ENCODE measurements at regions not wholly inside any gene's neighbourhood (a gene's known extent, or its start where the extent isn't known, plus 50 kb on each side); places are given as distances from the start of the nearest gene placed in this dataset.

DNA sequence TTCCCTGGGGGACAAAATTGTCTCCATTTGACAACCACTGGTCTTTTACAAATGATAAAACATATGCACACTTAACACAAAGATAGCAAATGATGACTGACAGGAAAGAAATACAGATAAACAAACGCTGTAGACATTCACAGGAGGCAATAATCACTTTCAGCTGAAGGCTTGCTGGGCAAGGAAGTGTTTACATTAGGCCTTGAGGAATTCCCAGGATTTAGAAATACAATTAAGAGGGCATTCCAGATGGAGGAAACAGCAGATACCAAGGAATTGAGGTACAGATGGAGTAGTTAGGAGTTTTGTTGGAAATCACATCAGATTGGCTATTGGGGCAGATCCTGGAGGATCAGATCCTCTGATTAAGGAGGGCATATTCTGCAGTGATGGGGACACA is 93.9 kb downstream of the DYRK2 start:
- Histone ChIP-seq H3K9me3 (no peaks in the 10 kb centered on the region), H3K36me3 (no peaks in the 10 kb centered on the region), H3K4me3 (no peak overlapping the region), H3K27ac (no peak overlapping the region), H3K27me3 (no peaks in the 10 kb centered on the region), H3K4me1 (no peaks in the 10 kb centered on the region)
- no peak for DNase-seq (ENCODE audit: extremely low spot score in 2 of 2)
- TF ChIP-seq POLR2AphosphoS5 (IDR thresholded peaks at IDR 0.05; ENCODE audit: insufficient read depth in 1 of 2, low read depth in 1 of 2), result no peak
- TF ChIP-seq POLR2A (IDR thresholded peaks at IDR 0.05), result no peak
- TF ChIP-seq, protein P1, sequence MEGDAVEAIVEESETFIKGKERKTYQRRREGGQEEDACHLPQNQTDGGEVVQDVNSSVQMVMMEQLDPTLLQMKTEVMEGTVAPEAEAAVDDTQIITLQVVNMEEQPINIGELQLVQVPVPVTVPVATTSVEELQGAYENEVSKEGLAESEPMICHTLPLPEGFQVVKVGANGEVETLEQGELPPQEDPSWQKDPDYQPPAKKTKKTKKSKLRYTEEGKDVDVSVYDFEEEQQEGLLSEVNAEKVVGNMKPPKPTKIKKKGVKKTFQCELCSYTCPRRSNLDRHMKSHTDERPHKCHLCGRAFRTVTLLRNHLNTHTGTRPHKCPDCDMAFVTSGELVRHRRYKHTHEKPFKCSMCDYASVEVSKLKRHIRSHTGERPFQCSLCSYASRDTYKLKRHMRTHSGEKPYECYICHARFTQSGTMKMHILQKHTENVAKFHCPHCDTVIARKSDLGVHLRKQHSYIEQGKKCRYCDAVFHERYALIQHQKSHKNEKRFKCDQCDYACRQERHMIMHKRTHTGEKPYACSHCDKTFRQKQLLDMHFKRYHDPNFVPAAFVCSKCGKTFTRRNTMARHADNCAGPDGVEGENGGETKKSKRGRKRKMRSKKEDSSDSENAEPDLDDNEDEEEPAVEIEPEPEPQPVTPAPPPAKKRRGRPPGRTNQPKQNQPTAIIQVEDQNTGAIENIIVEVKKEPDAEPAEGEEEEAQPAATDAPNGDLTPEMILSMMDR (IDR thresholded peaks at IDR 0.05), result no peak
- intact Hi-C loops (cut with DNase I), result no loop called here

DNA sequence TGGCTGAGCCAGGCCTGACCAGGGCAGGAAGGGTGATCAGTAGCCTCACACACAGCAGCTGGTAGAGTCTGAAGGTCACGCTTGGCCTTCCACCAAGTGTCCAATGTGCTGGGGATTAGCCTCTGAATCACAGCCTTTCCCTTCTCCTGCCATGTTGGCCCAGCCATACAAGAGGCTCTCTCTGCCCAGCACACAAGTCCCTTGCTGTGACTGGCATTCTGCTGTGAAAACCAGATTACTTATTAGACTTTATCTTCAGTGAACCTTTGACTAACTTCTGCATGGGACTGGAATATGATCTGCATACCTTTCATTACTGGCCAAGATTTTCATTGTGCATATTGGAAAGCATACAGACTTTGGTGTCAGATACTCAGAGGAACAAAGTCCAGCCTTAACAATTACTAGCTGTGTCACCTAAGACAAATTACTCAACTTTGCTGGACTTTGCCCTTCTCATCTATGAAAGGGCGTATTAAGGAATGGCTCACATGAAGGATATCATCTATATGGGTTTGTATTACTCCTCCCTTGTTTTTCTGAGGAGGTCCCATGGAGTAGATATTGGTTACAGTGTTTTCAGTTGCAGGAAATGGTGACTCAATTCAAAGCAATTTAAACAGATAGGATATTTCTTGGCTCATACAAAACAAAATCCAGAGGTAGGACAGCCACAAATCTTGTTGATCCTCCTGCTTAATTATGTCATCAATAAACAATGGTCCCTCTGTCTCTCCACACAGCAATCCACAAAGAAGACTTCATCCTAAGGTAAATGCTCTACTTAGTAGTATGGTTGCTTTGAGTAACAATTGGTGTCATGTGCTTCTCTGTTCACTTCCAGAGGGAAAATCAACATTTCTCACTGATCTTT is 99.6 kb downstream of the DYRK2 start:
- Histone ChIP-seq H3K27me3 (no peaks in the 10 kb centered on the region), H3K36me3 (no peaks in the 10 kb centered on the region), H3K4me1 (no peaks in the 10 kb centered on the region), H3K27ac (no peak overlapping the region), H3K9me3 (no peaks in the 10 kb centered on the region), H3K4me3 (no peak overlapping the region)
- intact Hi-C loops (cut with DNase I), result no loop called here
- TF ChIP-seq, protein P1 (IDR thresholded peaks at IDR 0.05), result no peak
- TF ChIP-seq POLR2A (IDR thresholded peaks at IDR 0.05) (no peak), POLR2AphosphoS5 (IDR thresholded peaks at IDR 0.05; ENCODE audit: insufficient read depth in 1 of 2, low read depth in 1 of 2) (no peak)
- DNase-seq (ENCODE audit: extremely low spot score in 2 of 2), result no peak

DNA sequence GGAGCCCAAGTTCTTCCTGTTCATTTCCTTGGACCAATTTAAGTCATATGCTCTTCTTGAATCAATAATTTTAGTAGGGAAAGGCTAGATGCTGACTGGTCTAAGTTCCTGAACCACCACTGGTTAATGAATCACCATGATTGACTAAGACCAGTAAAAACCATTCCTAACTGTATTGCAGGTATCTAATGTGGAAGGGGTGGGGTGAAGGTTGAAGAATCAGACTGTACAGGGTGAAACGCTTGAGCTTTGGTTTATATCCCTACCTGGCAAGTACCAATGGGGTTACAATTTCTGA is 100.1 kb downstream of the DYRK2 start:
- no peaks in the 10 kb centered on the region for H3K36me3 ChIP-seq
- DNase-seq (ENCODE audit: extremely low spot score in 2 of 2), result no peak
- H3K4me1 ChIP-seq, result no peaks in the 10 kb centered on the region
- H3K9me3 ChIP-seq, result no peaks in the 10 kb centered on the region
- TF ChIP-seq POLR2A (IDR thresholded peaks at IDR 0.05) (no peak), POLR2AphosphoS5 (IDR thresholded peaks at IDR 0.05; ENCODE audit: insufficient read depth in 1 of 2, low read depth in 1 of 2) (no peak)
- TF ChIP-seq, protein P1 (IDR thresholded peaks at IDR 0.05), result no peak
- intact Hi-C loops (cut with DNase I), result no loop called here
- H3K4me3 ChIP-seq, result no peak overlapping the region
- H3K27me3 ChIP-seq, result no peaks in the 10 kb centered on the region
- H3K27ac ChIP-seq, result no peak overlapping the region

DNA sequence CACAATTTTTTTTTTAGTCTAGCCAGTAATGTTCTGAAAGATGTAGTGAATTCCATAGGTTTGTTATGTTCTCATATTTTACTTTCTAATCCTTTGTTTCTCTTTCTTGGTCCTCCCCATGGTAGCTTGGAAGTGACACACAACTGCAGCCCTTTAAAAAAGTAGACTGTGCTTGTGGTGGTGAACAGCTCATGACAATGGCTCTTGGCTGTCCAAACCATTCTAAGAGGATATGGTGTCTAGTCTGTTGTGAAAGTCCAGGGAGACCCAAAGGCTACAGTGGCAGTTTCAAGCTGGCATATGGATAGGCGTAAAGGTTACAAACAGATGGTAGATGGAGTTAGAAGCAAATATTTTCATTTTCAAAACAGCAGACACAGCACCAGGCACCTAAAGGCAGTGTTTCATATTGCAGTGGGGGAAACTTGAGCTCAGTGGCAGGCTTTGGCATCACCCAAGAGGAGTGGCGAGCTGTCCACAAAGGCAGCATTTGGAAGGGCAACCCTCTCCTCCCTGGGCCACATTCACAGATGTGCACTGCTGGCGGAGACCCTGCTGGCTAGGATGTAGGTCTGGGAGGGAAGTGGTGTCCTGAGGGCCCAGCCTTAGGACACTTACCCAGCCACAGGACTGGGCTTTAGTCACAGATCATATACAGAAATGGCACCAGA is 102.1 kb downstream of the DYRK2 start:
- intact Hi-C loops (cut with DNase I), result no loop called here
- DNase-seq (ENCODE audit: extremely low spot score in 2 of 2), result no peak
- Histone ChIP-seq H3K27me3 (no peaks in the 10 kb centered on the region), H3K4me3 (no peak overlapping the region), H3K4me1 (no peaks in the 10 kb centered on the region), H3K36me3 (no peaks in the 10 kb centered on the region), H3K27ac (no peak overlapping the region), H3K9me3 (no peaks in the 10 kb centered on the region)
- TF ChIP-seq POLR2A (IDR thresholded peaks at IDR 0.05), result no peak
- TF ChIP-seq, protein P1 (IDR thresholded peaks at IDR 0.05), result no peak

DNA sequence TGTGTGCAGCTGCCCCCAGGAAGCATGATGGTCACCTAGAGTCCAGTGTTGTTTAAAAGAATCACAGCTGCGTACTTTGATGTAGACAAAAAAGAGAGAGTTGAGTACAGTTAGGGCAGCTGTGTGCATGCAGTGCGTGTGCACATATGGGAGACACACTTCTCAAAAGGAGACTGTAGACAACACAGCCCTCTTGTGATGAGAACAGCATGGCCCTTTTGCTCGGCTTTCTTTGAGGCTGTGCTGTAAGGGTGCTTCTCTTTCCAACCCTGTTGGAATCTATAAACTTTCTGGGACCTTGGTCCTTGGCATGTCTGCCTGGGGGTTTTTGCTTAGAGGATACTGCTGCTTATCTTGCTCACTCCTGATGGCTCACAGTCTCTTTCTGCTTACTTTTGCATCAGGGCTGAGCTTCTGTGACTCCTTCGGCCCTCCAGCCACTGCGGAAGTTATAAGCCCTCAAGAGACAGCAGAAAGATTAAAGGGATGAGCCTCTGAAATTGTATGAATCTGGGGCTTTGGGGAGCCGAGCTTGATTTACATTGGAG is 102.9 kb downstream of the DYRK2 start:
- Histone ChIP-seq H3K4me1 (no peaks in the 10 kb centered on the region), H3K9me3 (no peaks in the 10 kb centered on the region), H3K27me3 (no peaks in the 10 kb centered on the region), H3K27ac (no peak overlapping the region), H3K36me3 (no peaks in the 10 kb centered on the region), H3K4me3 (no peak overlapping the region)
- DNase-seq (ENCODE audit: extremely low spot score in 2 of 2), result no peak
- TF ChIP-seq POLR2AphosphoS5 (IDR thresholded peaks at IDR 0.05; ENCODE audit: insufficient read depth in 1 of 2, low read depth in 1 of 2), result no peak
- TF ChIP-seq POLR2A (IDR thresholded peaks at IDR 0.05), result no peak
- TF ChIP-seq, protein P1 (IDR thresholded peaks at IDR 0.05), result no peak
- intact Hi-C loops (cut with DNase I), result no loop called here
